SK-N-SH treated with all-trans-retinoic acid at 6 μM for 48 hours (cell line): ENCODE measurements at regions not wholly inside any gene's neighbourhood (a gene's known extent, or its start where the extent isn't known, plus 50 kb on each side); places are given as distances from the start of the nearest gene placed in this dataset.

Experiments used
- ATAC-seq: fragments of 200-7000 bp; cut with Tn5 transposase; 3 replicates; pipeline ENCODE4 v1.9.1; 2020; ENCODE audit warnings: mild to moderate bottlenecking, moderate library complexity
- ARNTL ChIP-seq: fragments of 450-650 bp; formaldehyde crosslinking; IDR thresholded peaks from 2 replicates; pipeline ENCODE4 v1.5.0; 2020; ENCODE audit warnings: low read depth, mild to moderate bottlenecking, moderate library complexity, borderline replicate concordance
- BACH2 ChIP-seq: fragments of 250-450 bp; sonication (Bioruptor Pico); IDR thresholded peaks from 2 replicates; pipeline ENCODE4 v1.9.0; 2021; ENCODE audit warnings: mild to moderate bottlenecking, borderline replicate concordance
- CSDC2 ChIP-seq: fragments of 250-450 bp; sonication (Bioruptor Pico); IDR thresholded peaks from 2 replicates; pipeline ENCODE4 v1.5.0; 2020; ENCODE audit warnings: mild to moderate bottlenecking, moderate library complexity
- GLIS3 ChIP-seq: fragments of 250-450 bp; sonication (Bioruptor Pico); IDR thresholded peaks from 2 replicates; pipeline ENCODE4 v1.5.0; 2020; ENCODE audit warnings: mild to moderate bottlenecking, moderate library complexity
- ISL1 ChIP-seq: fragments of 250-450 bp; sonication (Bioruptor Pico); IDR thresholded peaks from 2 replicates; pipeline ENCODE4 v2.1.2; 2022; ENCODE audit warnings: mild to moderate bottlenecking, moderate library complexity
- OSR1 ChIP-seq: fragments of 250-450 bp; sonication (Bioruptor Pico); IDR thresholded peaks from 2 replicates; pipeline ENCODE4 v1.8.0; 2022; ENCODE audit warnings: moderate library complexity, mild to moderate bottlenecking, inconsistent platforms
- PPARA ChIP-seq: fragments of 250-450 bp; sonication (Bioruptor Pico); IDR thresholded peaks from 2 replicates; pipeline ENCODE4 v1.5.0; 2020; ENCODE audit warnings: mild to moderate bottlenecking, borderline replicate concordance
- RARB ChIP-seq: fragments of 250-450 bp; sonication (Bioruptor Pico); IDR thresholded peaks from 2 replicates; pipeline ENCODE4 v1.8.0; 2021; ENCODE audit warnings: mild to moderate bottlenecking, moderate library complexity
- SNAI2 ChIP-seq: fragments of 250-450 bp; sonication (Bioruptor Pico); IDR thresholded peaks from 2 replicates; pipeline ENCODE4 v1.5.0; 2020; ENCODE audit warnings: mild to moderate bottlenecking, moderate library complexity
- TCF4 ChIP-seq: fragments of 250-450 bp; sonication (Bioruptor Pico); IDR thresholded peaks from 2 replicates; pipeline ENCODE4 v1.8.0; 2021; ENCODE audit warnings: mild to moderate bottlenecking, moderate library complexity, borderline replicate concordance
- TOX ChIP-seq: fragments of 250-450 bp; sonication (Bioruptor Pico); IDR thresholded peaks from 2 replicates; pipeline ENCODE4 v1.8.0; 2021; ENCODE audit warnings: mild to moderate bottlenecking, moderate library complexity, borderline replicate concordance
- ZC3H10 ChIP-seq: fragments of 250-450 bp; sonication (Bioruptor Pico); IDR thresholded peaks from 2 replicates; pipeline ENCODE4 v1.5.1; 2021; ENCODE audit warnings: mild to moderate bottlenecking, moderate library complexity
- ZFP3 ChIP-seq: fragments of 250-450 bp; sonication (Bioruptor Pico); IDR thresholded peaks from 2 replicates; pipeline ENCODE4 v1.5.0; 2020; ENCODE audit warnings: mild to moderate bottlenecking, moderate library complexity
- ZFP30 ChIP-seq: fragments of 450-650 bp; formaldehyde crosslinking; IDR thresholded peaks from 2 replicates; pipeline ENCODE4 v1.5.0; 2022; ENCODE audit warnings: mild to moderate bottlenecking, moderate library complexity
- ZNF565 ChIP-seq: fragments of 450-650 bp; formaldehyde crosslinking; conservative IDR thresholded peaks from 2 replicates; pipeline ENCODE4 v1.5.0; 2020; ENCODE audit warnings: low read depth, mild to moderate bottlenecking, moderate library complexity
- ZNF70 ChIP-seq: fragments of 450-650 bp; formaldehyde crosslinking; IDR thresholded peaks from 2 replicates; pipeline ENCODE4 v1.5.0; 2020; ENCODE audit warnings: mild to moderate bottlenecking, moderate library complexity
- ZNF8 ChIP-seq: fragments of 450-650 bp; formaldehyde crosslinking; IDR thresholded peaks from 2 replicates; pipeline ENCODE4 v1.5.0; 2020; ENCODE audit warnings: mild to moderate bottlenecking, moderate library complexity
- TF ChIP-seq, protein P1 (sequence below): fragments of 250-450 bp; sonication (Bioruptor Pico); IDR thresholded peaks from 2 replicates; pipeline ENCODE4 v1.8.0; 2020; ENCODE audit warnings: mild to moderate bottlenecking, moderate library complexity, borderline replicate concordance
- TF ChIP-seq, protein P2 (sequence below): fragments of 250-450 bp; sonication (Bioruptor Pico); IDR thresholded peaks from 2 replicates; pipeline ENCODE4 v1.8.0; 2021; ENCODE audit warnings: low read depth, mild to moderate bottlenecking, moderate library complexity, borderline replicate concordance
- TF ChIP-seq, protein P3 (sequence below): fragments of 250-450 bp; sonication (Bioruptor Pico); IDR thresholded peaks from 2 replicates; pipeline ENCODE4 v1.5.0; 2020; ENCODE audit warnings: mild to moderate bottlenecking, moderate library complexity
- TF ChIP-seq, protein P4 (sequence below): fragments of 250-450 bp; sonication (Bioruptor Pico); IDR thresholded peaks from 2 replicates; pipeline ENCODE4 v1.5.1; 2020; ENCODE audit warnings: low read depth, mild to moderate bottlenecking, moderate library complexity
- TF ChIP-seq, protein P5 (sequence below): fragments of 250-450 bp; sonication (Bioruptor Pico); IDR thresholded peaks from 2 replicates; pipeline ENCODE4 v1.5.1; 2021; ENCODE audit warnings: mild to moderate bottlenecking, moderate library complexity

DNA sequence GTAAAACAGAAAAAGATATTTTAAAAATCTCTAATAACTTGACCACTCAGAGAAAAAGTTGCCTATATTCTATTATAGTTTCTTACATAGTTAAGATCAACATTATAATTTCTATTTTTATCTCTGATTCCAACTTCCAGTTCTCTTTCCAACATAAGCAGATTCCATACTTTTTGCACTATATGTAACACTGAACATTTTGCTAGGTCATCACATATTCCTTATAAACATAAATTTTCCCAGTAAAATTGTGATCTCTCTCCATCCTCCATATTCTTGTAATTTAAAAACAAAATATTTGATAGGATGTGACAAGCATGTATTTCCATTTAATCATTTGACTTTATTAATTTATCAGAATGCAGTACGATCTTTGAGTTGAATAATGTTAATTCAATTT, 170.4 kb upstream of the THSD7A start (continued):
- no peak for TF ChIP-seq TOX (CRISPR knock-in tag)
- TF ChIP-seq TCF4 (CRISPR knock-in tag): no peak
- no peak for TF ChIP-seq ARNTL (CRISPR knock-in tag)
- no peak for TF ChIP-seq ZNF565 (CRISPR knock-in tag)
- TF ChIP-seq ZC3H10 (CRISPR knock-in tag): no peak
- TF ChIP-seq, protein P1, sequence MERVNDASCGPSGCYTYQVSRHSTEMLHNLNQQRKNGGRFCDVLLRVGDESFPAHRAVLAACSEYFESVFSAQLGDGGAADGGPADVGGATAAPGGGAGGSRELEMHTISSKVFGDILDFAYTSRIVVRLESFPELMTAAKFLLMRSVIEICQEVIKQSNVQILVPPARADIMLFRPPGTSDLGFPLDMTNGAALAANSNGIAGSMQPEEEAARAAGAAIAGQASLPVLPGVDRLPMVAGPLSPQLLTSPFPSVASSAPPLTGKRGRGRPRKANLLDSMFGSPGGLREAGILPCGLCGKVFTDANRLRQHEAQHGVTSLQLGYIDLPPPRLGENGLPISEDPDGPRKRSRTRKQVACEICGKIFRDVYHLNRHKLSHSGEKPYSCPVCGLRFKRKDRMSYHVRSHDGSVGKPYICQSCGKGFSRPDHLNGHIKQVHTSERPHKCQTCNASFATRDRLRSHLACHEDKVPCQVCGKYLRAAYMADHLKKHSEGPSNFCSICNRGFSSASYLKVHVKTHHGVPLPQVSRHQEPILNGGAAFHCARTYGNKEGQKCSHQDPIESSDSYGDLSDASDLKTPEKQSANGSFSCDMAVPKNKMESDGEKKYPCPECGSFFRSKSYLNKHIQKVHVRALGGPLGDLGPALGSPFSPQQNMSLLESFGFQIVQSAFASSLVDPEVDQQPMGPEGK (CRISPR knock-in tag): no peak
- TF ChIP-seq ZFP30: no peak
- TF ChIP-seq RARB: no peak

DNA sequence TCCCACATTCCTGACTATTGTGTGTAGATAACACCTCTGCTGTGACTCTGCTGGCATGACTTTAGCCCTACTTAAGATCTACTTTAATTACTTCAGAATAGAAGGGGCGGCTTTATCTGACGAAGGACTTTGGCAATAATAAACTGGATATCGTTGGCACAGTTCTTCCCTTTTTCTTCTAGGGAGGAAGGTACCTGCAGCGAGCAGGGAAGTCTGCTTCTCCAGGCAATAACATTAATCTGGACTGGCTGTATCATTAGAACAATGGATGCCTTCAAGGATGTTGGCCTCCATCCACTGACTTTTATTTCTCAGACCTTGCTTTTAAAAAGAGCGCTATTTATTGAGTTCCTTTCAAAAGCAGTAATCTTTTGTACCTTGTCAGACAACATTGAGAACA, 172.6 kb upstream of the THSD7A start:
- no peak for ATAC-seq
- no peak for TF ChIP-seq TCF4 (CRISPR knock-in tag)
- TF ChIP-seq, all 23 proteins: peak for 0

DNA sequence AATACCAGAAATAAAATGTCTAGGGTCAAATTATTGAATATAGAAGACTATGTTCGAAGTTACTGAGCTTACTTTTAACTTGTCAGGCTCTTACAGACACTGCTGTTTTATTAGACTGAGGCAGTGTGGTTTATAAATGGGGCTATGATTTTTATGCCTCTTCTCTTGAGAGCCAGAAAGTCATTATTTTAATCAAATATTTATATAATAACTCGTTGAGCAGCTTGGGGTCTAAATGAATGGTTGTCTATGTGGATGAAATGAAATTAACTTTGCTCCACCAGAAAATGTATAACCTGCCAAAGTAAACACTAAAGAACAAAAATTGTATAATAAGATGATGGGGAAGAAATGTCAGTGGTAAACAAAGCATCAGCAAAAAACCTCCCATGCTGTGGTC, 175.6 kb upstream of the THSD7A start:
- TF ChIP-seq ZC3H10 (CRISPR knock-in tag) (no peak), ZNF565 (CRISPR knock-in tag) (no peak), BACH2 (CRISPR knock-in tag) (no peak), ISL1 (no peak), ZNF70 (no peak), SNAI2 (no peak), OSR1 (CRISPR knock-in tag) (no peak), PPARA (CRISPR knock-in tag) (no peak), CSDC2 (CRISPR knock-in tag) (no peak), TOX (CRISPR knock-in tag) (no peak), ARNTL (CRISPR knock-in tag) (no peak), ZNF8 (CRISPR knock-in tag) (no peak), ZFP30 (no peak)
- TF ChIP-seq, protein P2, sequence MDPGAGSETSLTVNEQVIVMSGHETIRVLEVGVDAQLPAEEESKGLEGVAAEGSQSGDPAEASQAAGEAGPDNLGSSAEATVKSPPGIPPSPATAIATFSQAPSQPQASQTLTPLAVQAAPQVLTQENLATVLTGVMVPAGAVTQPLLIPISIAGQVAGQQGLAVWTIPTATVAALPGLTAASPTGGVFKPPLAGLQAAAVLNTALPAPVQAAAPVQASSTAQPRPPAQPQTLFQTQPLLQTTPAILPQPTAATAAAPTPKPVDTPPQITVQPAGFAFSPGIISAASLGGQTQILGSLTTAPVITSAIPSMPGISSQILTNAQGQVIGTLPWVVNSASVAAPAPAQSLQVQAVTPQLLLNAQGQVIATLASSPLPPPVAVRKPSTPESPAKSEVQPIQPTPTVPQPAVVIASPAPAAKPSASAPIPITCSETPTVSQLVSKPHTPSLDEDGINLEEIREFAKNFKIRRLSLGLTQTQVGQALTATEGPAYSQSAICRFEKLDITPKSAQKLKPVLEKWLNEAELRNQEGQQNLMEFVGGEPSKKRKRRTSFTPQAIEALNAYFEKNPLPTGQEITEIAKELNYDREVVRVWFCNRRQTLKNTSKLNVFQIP (CRISPR knock-in tag): no peak
- TF ChIP-seq, protein P3, sequence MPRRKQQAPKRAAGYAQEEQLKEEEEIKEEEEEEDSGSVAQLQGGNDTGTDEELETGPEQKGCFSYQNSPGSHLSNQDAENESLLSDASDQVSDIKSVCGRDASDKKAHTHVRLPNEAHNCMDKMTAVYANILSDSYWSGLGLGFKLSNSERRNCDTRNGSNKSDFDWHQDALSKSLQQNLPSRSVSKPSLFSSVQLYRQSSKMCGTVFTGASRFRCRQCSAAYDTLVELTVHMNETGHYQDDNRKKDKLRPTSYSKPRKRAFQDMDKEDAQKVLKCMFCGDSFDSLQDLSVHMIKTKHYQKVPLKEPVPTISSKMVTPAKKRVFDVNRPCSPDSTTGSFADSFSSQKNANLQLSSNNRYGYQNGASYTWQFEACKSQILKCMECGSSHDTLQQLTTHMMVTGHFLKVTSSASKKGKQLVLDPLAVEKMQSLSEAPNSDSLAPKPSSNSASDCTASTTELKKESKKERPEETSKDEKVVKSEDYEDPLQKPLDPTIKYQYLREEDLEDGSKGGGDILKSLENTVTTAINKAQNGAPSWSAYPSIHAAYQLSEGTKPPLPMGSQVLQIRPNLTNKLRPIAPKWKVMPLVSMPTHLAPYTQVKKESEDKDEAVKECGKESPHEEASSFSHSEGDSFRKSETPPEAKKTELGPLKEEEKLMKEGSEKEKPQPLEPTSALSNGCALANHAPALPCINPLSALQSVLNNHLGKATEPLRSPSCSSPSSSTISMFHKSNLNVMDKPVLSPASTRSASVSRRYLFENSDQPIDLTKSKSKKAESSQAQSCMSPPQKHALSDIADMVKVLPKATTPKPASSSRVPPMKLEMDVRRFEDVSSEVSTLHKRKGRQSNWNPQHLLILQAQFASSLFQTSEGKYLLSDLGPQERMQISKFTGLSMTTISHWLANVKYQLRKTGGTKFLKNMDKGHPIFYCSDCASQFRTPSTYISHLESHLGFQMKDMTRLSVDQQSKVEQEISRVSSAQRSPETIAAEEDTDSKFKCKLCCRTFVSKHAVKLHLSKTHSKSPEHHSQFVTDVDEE (CRISPR knock-in tag): no peak
- TF ChIP-seq, protein P4, sequence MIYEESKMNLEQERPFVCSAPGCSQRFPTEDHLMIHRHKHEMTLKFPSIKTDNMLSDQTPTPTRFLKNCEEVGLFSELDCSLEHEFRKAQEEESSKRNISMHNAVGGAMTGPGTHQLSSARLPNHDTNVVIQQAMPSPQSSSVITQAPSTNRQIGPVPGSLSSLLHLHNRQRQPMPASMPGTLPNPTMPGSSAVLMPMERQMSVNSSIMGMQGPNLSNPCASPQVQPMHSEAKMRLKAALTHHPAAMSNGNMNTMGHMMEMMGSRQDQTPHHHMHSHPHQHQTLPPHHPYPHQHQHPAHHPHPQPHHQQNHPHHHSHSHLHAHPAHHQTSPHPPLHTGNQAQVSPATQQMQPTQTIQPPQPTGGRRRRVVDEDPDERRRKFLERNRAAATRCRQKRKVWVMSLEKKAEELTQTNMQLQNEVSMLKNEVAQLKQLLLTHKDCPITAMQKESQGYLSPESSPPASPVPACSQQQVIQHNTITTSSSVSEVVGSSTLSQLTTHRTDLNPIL: no peak
- TF ChIP-seq, all 23 proteins: peak for 0
- no peak for ATAC-seq

DNA sequence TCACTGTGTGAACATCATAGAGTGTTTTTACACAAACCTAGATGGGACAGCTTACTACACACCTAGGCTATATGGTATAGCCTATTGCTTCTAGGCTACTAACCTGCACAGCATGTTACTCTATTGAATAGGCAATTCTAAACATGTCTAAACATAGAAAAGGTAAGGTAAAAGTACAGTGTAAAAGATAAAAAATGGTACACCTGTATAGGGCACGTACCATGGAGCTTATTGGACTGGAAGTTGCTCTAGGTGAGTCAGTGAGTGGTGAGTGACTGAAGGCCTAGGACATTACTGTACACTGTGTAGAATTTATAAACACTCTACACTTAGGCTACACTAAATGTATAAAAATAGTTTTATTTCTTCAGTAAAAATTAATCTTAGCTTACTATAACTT, 182.0 kb upstream of the THSD7A start:
- ATAC-seq: no peak
- TF ChIP-seq GLIS3 (CRISPR knock-in tag) (no peak), TCF4 (CRISPR knock-in tag) (no peak), PPARA (CRISPR knock-in tag) (no peak), OSR1 (CRISPR knock-in tag) (no peak), ZFP30 (no peak), ZNF70 (no peak), ISL1 (no peak), CSDC2 (CRISPR knock-in tag) (no peak), ARNTL (CRISPR knock-in tag) (no peak), RARB (no peak), BACH2 (CRISPR knock-in tag) (no peak), ZFP3 (no peak)
- TF ChIP-seq, protein P5, sequence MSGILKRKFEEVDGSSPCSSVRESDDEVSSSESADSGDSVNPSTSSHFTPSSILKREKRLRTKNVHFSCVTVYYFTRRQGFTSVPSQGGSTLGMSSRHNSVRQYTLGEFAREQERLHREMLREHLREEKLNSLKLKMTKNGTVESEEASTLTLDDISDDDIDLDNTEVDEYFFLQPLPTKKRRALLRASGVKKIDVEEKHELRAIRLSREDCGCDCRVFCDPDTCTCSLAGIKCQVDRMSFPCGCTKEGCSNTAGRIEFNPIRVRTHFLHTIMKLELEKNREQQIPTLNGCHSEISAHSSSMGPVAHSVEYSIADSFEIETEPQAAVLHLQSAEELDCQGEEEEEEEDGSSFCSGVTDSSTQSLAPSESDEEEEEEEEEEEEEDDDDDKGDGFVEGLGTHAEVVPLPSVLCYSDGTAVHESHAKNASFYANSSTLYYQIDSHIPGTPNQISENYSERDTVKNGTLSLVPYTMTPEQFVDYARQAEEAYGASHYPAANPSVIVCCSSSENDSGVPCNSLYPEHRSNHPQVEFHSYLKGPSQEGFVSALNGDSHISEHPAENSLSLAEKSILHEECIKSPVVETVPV (CRISPR knock-in tag): no peak
- TF ChIP-seq, protein P2 (CRISPR knock-in tag): no peak
- TF ChIP-seq, protein P3 (CRISPR knock-in tag): no peak
